Endodermal cell (in vitro differentiated cells): ENCODE measurements at regions not wholly inside any gene's neighbourhood (a gene's known extent, or its start where the extent isn't known, plus 50 kb on each side); places are given as distances from the start of the nearest gene placed in this dataset.
A peak's percentile ranks its signal among the peaks of the same experiment; 100 is the strongest.

Experiments used
- DNase-seq: peaks from one replicate; pipeline ENCODE4 v3.0.0-alpha.2; 2017
- H3K27ac ChIP-seq: 2 replicates; pipeline ENCODE4 v1.5.1; 2013; ENCODE audit warnings: mild to moderate bottlenecking, low read depth, low read length, moderate library complexity
- H3K27me3 ChIP-seq: 2 replicates; pipeline ENCODE4 v1.6.1; 2013; ENCODE audit warnings: mild to moderate bottlenecking, low read length, moderate library complexity; ENCODE audit not compliant: insufficient read depth, control insufficient read depth, poor library complexity, severe bottlenecking
- H3K36me3 ChIP-seq: 2 replicates; pipeline ENCODE4 v1.7.0; 2013; ENCODE audit warnings: mild to moderate bottlenecking, low read length, moderate library complexity; ENCODE audit not compliant: control insufficient read depth, insufficient read depth
- H3K4me1 ChIP-seq: one replicate; pipeline ENCODE4 v1.7.0; 2013; ENCODE audit warnings: low read length; ENCODE audit not compliant: control insufficient read depth, insufficient read depth
- H3K4me3 ChIP-seq: 2 replicates; pipeline ENCODE4 v1.5.1; 2013; ENCODE audit warnings: mild to moderate bottlenecking, low read length, moderate library complexity
- H3K9ac ChIP-seq: 2 replicates; pipeline ENCODE4 v1.6.1; 2013; ENCODE audit warnings: mild to moderate bottlenecking, low read length, moderate library complexity; ENCODE audit not compliant: poor library complexity, severe bottlenecking; ENCODE audit errors: extremely low read depth
- H3K9me3 ChIP-seq: 2 replicates; pipeline ENCODE4 v1.6.1; 2013; ENCODE audit warnings: mild to moderate bottlenecking, low read length, moderate library complexity; ENCODE audit not compliant: control insufficient read depth
- H3K27ac Mint-ChIP-seq: 2 replicates; pipeline ENCODE4 v1.8.0; 2020; ENCODE audit warnings: mixed read lengths
- H3K27me3 Mint-ChIP-seq: 2 replicates; pipeline ENCODE4 v1.8.0; 2021; ENCODE audit warnings: mild to moderate bottlenecking, mixed read lengths; ENCODE audit not compliant: insufficient read depth
- H3K36me3 Mint-ChIP-seq: 2 replicates; pipeline ENCODE4 v1.8.0; 2020; ENCODE audit warnings: low read depth, mixed read lengths
- H3K4me1 Mint-ChIP-seq: 2 replicates; pipeline ENCODE4 v1.8.0; 2020; ENCODE audit warnings: mixed read lengths
- H3K4me3 Mint-ChIP-seq: 2 replicates; pipeline ENCODE4 v1.8.0; 2020; ENCODE audit warnings: mild to moderate bottlenecking, moderate library complexity, mixed read lengths
- H3K9me3 Mint-ChIP-seq: 2 replicates; pipeline ENCODE4 v1.8.0; 2020; ENCODE audit warnings: mild to moderate bottlenecking, mixed read lengths
- WGBS, 2 experiments: methylation state at CpG; one replicate each; pipeline versions ENCODE4 v1.1.5 to v1.1.7; 2013; ENCODE audit warnings: missing lambda C conversion rate in 2 of 2, mixed read lengths in 1 of 2; ENCODE audit not compliant: insufficient coverage in 1 of 2, insufficient read length in 1 of 2; 5-methylcytosine and 5-hydroxymethylcytosine counted together
- TF ChIP-seq, protein P1 (sequence below): fragments of 200-600 bp; sonication (generic); conservative IDR thresholded peaks from 2 replicates; pipeline ENCODE4 v1.5.0; 2021; ENCODE audit warnings: antibody characterized with exemption, mild to moderate bottlenecking

GRCh38 chr4:101527188-101527587 lies 179.9 kb upstream of the PPP3CA start:
- no peak overlapping the region for H3K4me3 Mint-ChIP-seq
- no peak overlapping the region for H3K9ac ChIP-seq
- WGBS, 2 experiments = 77 to 90% methylated on average over 2 of the region's 2 CpGs
- no peak overlapping the region for H3K27ac ChIP-seq
- peaks cover 9% of the 10 kb centered on the region for H3K36me3 Mint-ChIP-seq
- H3K4me3 ChIP-seq = peak overlapping the region; percentile 37
- H3K4me1 Mint-ChIP-seq = peaks cover 5% of the 10 kb centered on the region
- TF ChIP-seq, protein P1, sequence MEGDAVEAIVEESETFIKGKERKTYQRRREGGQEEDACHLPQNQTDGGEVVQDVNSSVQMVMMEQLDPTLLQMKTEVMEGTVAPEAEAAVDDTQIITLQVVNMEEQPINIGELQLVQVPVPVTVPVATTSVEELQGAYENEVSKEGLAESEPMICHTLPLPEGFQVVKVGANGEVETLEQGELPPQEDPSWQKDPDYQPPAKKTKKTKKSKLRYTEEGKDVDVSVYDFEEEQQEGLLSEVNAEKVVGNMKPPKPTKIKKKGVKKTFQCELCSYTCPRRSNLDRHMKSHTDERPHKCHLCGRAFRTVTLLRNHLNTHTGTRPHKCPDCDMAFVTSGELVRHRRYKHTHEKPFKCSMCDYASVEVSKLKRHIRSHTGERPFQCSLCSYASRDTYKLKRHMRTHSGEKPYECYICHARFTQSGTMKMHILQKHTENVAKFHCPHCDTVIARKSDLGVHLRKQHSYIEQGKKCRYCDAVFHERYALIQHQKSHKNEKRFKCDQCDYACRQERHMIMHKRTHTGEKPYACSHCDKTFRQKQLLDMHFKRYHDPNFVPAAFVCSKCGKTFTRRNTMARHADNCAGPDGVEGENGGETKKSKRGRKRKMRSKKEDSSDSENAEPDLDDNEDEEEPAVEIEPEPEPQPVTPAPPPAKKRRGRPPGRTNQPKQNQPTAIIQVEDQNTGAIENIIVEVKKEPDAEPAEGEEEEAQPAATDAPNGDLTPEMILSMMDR = no peak
- no peak for DNase-seq
- peaks cover 68% of the 10 kb centered on the region for H3K9me3 Mint-ChIP-seq
- H3K27ac Mint-ChIP-seq = no peak overlapping the region
- no peaks in the 10 kb centered on the region for H3K27me3 Mint-ChIP-seq
- peaks cover 48% of the 10 kb centered on the region for H3K9me3 ChIP-seq
- no peaks in the 10 kb centered on the region for H3K36me3 ChIP-seq
- H3K4me1 ChIP-seq = no peaks in the 10 kb centered on the region
- no peaks in the 10 kb centered on the region for H3K27me3 ChIP-seq

GRCh38 chr4:101515566-101515965 lies 168.2 kb upstream of the PPP3CA start:
- Histone ChIP-seq H3K27me3 (no peaks in the 10 kb centered on the region), H3K9me3 (no peaks in the 10 kb centered on the region), H3K4me3 (no peak overlapping the region), H3K9ac (no peak overlapping the region), H3K27ac (no peak overlapping the region), H3K4me1 (no peaks in the 10 kb centered on the region), H3K36me3 (no peaks in the 10 kb centered on the region)
- no peak overlapping the region for H3K4me3 Mint-ChIP-seq
- TF ChIP-seq, protein P1 = no peak
- no peaks in the 10 kb centered on the region for H3K9me3 Mint-ChIP-seq
- no peaks in the 10 kb centered on the region for H3K27me3 Mint-ChIP-seq
- no peak for DNase-seq
- no peak overlapping the region for H3K27ac Mint-ChIP-seq
- no peaks in the 10 kb centered on the region for H3K36me3 Mint-ChIP-seq
- H3K4me1 Mint-ChIP-seq = no peaks in the 10 kb centered on the region

GRCh38 chr4:101515099-101515498 lies 167.8 kb upstream of the PPP3CA start:
- no peaks in the 10 kb centered on the region for H3K36me3 ChIP-seq
- H3K36me3 Mint-ChIP-seq = no peaks in the 10 kb centered on the region
- no peaks in the 10 kb centered on the region for H3K9me3 Mint-ChIP-seq
- H3K27ac Mint-ChIP-seq = no peak overlapping the region
- no peak overlapping the region for H3K27ac ChIP-seq
- no peak for DNase-seq
- no peaks in the 10 kb centered on the region for H3K27me3 Mint-ChIP-seq
- WGBS, 2 experiments = 91 to 100% methylated on average over 2 of the region's 2 CpGs
- no peaks in the 10 kb centered on the region for H3K4me1 ChIP-seq
- no peak overlapping the region for H3K4me3 ChIP-seq
- H3K4me3 Mint-ChIP-seq = no peak overlapping the region
- no peaks in the 10 kb centered on the region for H3K9me3 ChIP-seq
- H3K9ac ChIP-seq = no peak overlapping the region
- TF ChIP-seq, protein P1 = no peak
- no peaks in the 10 kb centered on the region for H3K4me1 Mint-ChIP-seq
- no peaks in the 10 kb centered on the region for H3K27me3 ChIP-seq
